ENCODE measurements at regions not wholly inside any gene's neighbourhood (a gene's known extent, or its start where the extent isn't known, plus 50 kb on each side); places are given as distances from the start of the nearest gene placed in this dataset.

DNA sequence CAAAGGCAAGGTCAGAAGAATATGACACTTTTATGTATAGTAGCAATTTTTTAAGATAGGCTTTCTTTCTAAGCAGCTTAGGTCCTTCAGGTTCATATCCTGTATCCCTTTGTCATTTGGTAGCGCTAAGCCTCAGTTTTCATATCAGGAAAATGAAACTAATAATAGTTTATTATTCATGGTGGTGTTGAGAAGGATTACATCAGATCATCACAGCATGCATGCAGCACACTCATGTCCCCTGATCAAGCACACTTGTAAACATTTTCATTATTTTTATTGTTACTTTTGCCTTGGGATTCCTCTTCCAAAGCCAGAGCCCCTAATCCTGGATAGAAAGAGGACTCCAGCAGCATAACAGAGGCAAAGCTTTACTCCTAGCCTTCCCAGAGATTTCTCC lies 70.2 kb upstream of the ADGRF1 start:
- TF ChIP-seq, protein P1, sequence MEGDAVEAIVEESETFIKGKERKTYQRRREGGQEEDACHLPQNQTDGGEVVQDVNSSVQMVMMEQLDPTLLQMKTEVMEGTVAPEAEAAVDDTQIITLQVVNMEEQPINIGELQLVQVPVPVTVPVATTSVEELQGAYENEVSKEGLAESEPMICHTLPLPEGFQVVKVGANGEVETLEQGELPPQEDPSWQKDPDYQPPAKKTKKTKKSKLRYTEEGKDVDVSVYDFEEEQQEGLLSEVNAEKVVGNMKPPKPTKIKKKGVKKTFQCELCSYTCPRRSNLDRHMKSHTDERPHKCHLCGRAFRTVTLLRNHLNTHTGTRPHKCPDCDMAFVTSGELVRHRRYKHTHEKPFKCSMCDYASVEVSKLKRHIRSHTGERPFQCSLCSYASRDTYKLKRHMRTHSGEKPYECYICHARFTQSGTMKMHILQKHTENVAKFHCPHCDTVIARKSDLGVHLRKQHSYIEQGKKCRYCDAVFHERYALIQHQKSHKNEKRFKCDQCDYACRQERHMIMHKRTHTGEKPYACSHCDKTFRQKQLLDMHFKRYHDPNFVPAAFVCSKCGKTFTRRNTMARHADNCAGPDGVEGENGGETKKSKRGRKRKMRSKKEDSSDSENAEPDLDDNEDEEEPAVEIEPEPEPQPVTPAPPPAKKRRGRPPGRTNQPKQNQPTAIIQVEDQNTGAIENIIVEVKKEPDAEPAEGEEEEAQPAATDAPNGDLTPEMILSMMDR (IDR thresholded peaks at IDR 0.05) = no peak
- TF ChIP-seq POLR2AphosphoS5 (IDR thresholded peaks at IDR 0.05) (no peak), POLR2A (IDR thresholded peaks at IDR 0.05) (no peak)
